ENCODE measurements at regions not wholly inside any gene's neighbourhood (a gene's known extent, or its start where the extent isn't known, plus 50 kb on each side); places are given as distances from the start of the nearest gene placed in this dataset.
A peak's percentile ranks its signal among the peaks of the same experiment; 100 is the strongest.

GRCh38 chr10:28982974-28983373 is 305.7 kb downstream of the BAMBI start:
- H3K36me3 ChIP-seq (ENCODE audit: control insufficient read depth in 4 of 4, insufficient read depth in 4 of 4, low read length in 3 of 4): no peaks in the 10 kb centered on the region
- peaks cover 0 to 8% (median 6%) of the 10 kb centered on the region in 4 experiments for H3K4me1 ChIP-seq (ENCODE audit: control extremely low read depth in 1 of 4, control insufficient read depth in 4 of 4, insufficient read depth in 4 of 4, low read length in 3 of 4)
- ChIA-PET CTCF (interaction anchor here (2.2 kb wide), 1 partner anchor 8 kb away, joined by 5 read pairs; no protein-coding TSS in a partner anchor), POLR2A (interaction anchor here (0.6 kb wide), 1 partner anchor 10 kb away, joined by 3 read pairs; no protein-coding TSS in a partner anchor)
- H3K4me3 ChIP-seq (ENCODE audit: control insufficient read depth in 1 of 7, extremely low read depth in 1 of 7, insufficient read depth in 4 of 7, low read depth in 2 of 7, low read length in 6 of 7): no peak overlapping the region
- H3K27me3 ChIP-seq (replicated peaks in 2 of 5; ENCODE audit: control insufficient read depth in 4 of 5, insufficient read depth in 5 of 5, low read length in 4 of 5): peaks cover 0 to 2% (median 0%) of the 10 kb centered on the region in 5 experiments
- no peak overlapping the region for H3K27ac ChIP-seq (ENCODE audit: insufficient read depth in 1 of 2, low read depth in 1 of 2, low read length in 2 of 2, poor library complexity in 1 of 2, severe bottlenecking in 2 of 2)
- 99% methylated on average over 6 of the region's 6 CpGs for WGBS (ENCODE audit: insufficient coverage)
- no peak for DNase-seq
- no peaks in the 10 kb centered on the region for H3K9me3 ChIP-seq (ENCODE audit: control extremely low read depth in 1 of 5, control insufficient read depth in 4 of 5, insufficient read depth in 2 of 5, low read depth in 1 of 5, low read length in 4 of 5)

- H3K4me1 ChIP-seq (ENCODE audit: control extremely low read depth in 1 of 4, control insufficient read depth in 4 of 4, insufficient read depth in 4 of 4, low read length in 3 of 4): peaks cover 0 to 8% (median 6%) of the 10 kb centered on the region in 4 experiments
- peaks cover 0 to 2% (median 0%) of the 10 kb centered on the region in 5 experiments for H3K27me3 ChIP-seq (replicated peaks in 2 of 5; ENCODE audit: control insufficient read depth in 4 of 5, insufficient read depth in 5 of 5, low read length in 4 of 5)
- H3K36me3 ChIP-seq (ENCODE audit: control insufficient read depth in 4 of 4, insufficient read depth in 4 of 4, low read length in 3 of 4): no peaks in the 10 kb centered on the region
- CTCF ChIA-PET: no interaction called here
- no peak for DNase-seq
- POLR2A ChIA-PET: no interaction called here
- H3K9me3 ChIP-seq (ENCODE audit: control extremely low read depth in 1 of 5, control insufficient read depth in 4 of 5, insufficient read depth in 2 of 5, low read depth in 1 of 5, low read length in 4 of 5): no peaks in the 10 kb centered on the region
- 80% methylated on average over 1 of the region's 3 CpGs for WGBS (ENCODE audit: insufficient coverage)
- no peak overlapping the region for H3K4me3 ChIP-seq (ENCODE audit: control insufficient read depth in 1 of 7, extremely low read depth in 1 of 7, insufficient read depth in 4 of 7, low read depth in 2 of 7, low read length in 6 of 7)
- no peak overlapping the region for H3K27ac ChIP-seq (ENCODE audit: insufficient read depth in 1 of 2, low read depth in 1 of 2, low read length in 2 of 2, poor library complexity in 1 of 2, severe bottlenecking in 2 of 2)
Observed at GRCh38 chr10:28983799-28984198, 305.1 kb upstream of the LYZL1 start.

GRCh38 chr10:28984431-28984830 is 304.4 kb upstream of the LYZL1 start:
- ChIA-PET POLR2A (no interaction called here), CTCF (no interaction called here)
- Histone ChIP-seq H3K27me3 (replicated peaks in 2 of 5; ENCODE audit: control insufficient read depth in 4 of 5, insufficient read depth in 5 of 5, low read length in 4 of 5) (peaks cover 0 to 2% (median 0%) of the 10 kb centered on the region in 5 experiments), H3K36me3 (ENCODE audit: control insufficient read depth in 4 of 4, insufficient read depth in 4 of 4, low read length in 3 of 4) (no peaks in the 10 kb centered on the region), H3K27ac (ENCODE audit: insufficient read depth in 1 of 2, low read depth in 1 of 2, low read length in 2 of 2, poor library complexity in 1 of 2, severe bottlenecking in 2 of 2) (no peak overlapping the region), H3K9me3 (ENCODE audit: control extremely low read depth in 1 of 5, control insufficient read depth in 4 of 5, insufficient read depth in 2 of 5, low read depth in 1 of 5, low read length in 4 of 5) (no peaks in the 10 kb centered on the region), H3K4me3 (ENCODE audit: control insufficient read depth in 1 of 7, extremely low read depth in 1 of 7, insufficient read depth in 4 of 7, low read depth in 2 of 7, low read length in 6 of 7) (peak overlapping the region in 1 of 7 experiments; percentile 4), H3K4me1 (ENCODE audit: control extremely low read depth in 1 of 4, control insufficient read depth in 4 of 4, insufficient read depth in 4 of 4, low read length in 3 of 4) (peaks cover 0 to 8% (median 6%) of the 10 kb centered on the region in 4 experiments)
- DNase-seq: peak; percentile 62 to 90 (median 84)
- WGBS (ENCODE audit: insufficient coverage): 0% methylated on average over 3 of the region's 6 CpGs

GRCh38 chr10:28985137-28985885 is 303.6 kb upstream of the LYZL1 start:
- no peak for DNase-seq
- ChIA-PET POLR2A (no interaction called here), CTCF (interaction anchor here (0.5 to 2.0 kb wide), 4 partner anchors 11 to 321 kb away, joined by 3 to 6 read pairs (median 5); no protein-coding TSS in a partner anchor)
- Histone ChIP-seq H3K36me3 (ENCODE audit: control insufficient read depth in 4 of 4, insufficient read depth in 4 of 4, low read length in 3 of 4) (no peaks in the 10 kb centered on the region), H3K27me3 (replicated peaks in 2 of 5; ENCODE audit: control insufficient read depth in 4 of 5, insufficient read depth in 5 of 5, low read length in 4 of 5) (peaks cover 0 to 2% (median 0%) of the 10 kb centered on the region in 5 experiments), H3K27ac (ENCODE audit: insufficient read depth in 1 of 2, low read depth in 1 of 2, low read length in 2 of 2, poor library complexity in 1 of 2, severe bottlenecking in 2 of 2) (no peak overlapping the region), H3K4me1 (ENCODE audit: control extremely low read depth in 1 of 4, control insufficient read depth in 4 of 4, insufficient read depth in 4 of 4, low read length in 3 of 4) (peaks cover 0 to 8% (median 6%) of the 10 kb centered on the region in 4 experiments), H3K9me3 (ENCODE audit: control extremely low read depth in 1 of 5, control insufficient read depth in 4 of 5, insufficient read depth in 2 of 5, low read depth in 1 of 5, low read length in 4 of 5) (no peaks in the 10 kb centered on the region), H3K4me3 (ENCODE audit: control insufficient read depth in 1 of 7, extremely low read depth in 1 of 7, insufficient read depth in 4 of 7, low read depth in 2 of 7, low read length in 6 of 7) (no peak overlapping the region)
- WGBS (ENCODE audit: insufficient coverage): 97% methylated on average over 7 of the region's 8 CpGs

GRCh38 chr10:28986117-28986792 is 302.6 kb upstream of the LYZL1 start:
- POLR2A ChIA-PET: interaction anchor here (0.6 kb wide), 1 partner anchor 505 kb away, joined by 3 read pairs; no protein-coding TSS in a partner anchor

GRCh38 chr10:28986856-28987255 is 302.0 kb upstream of the LYZL1 start:
- H3K27ac ChIP-seq (ENCODE audit: insufficient read depth in 1 of 2, low read depth in 1 of 2, low read length in 2 of 2, poor library complexity in 1 of 2, severe bottlenecking in 2 of 2): no peak overlapping the region
- ChIA-PET CTCF (interaction anchor here (1.4 to 2.0 kb wide), 3 partner anchors 9 to 323 kb away, joined by 3 to 6 read pairs (median 6); no protein-coding TSS in a partner anchor), POLR2A (no interaction called here)
- no peaks in the 10 kb centered on the region for H3K9me3 ChIP-seq (ENCODE audit: control extremely low read depth in 1 of 5, control insufficient read depth in 4 of 5, insufficient read depth in 2 of 5, low read depth in 1 of 5, low read length in 4 of 5)
- H3K4me1 ChIP-seq (ENCODE audit: control extremely low read depth in 1 of 4, control insufficient read depth in 4 of 4, insufficient read depth in 4 of 4, low read length in 3 of 4): peaks cover 0 to 8% (median 6%) of the 10 kb centered on the region in 4 experiments
- H3K36me3 ChIP-seq (ENCODE audit: control insufficient read depth in 4 of 4, insufficient read depth in 4 of 4, low read length in 3 of 4): no peaks in the 10 kb centered on the region
- 95% methylated on average over 2 of the region's 3 CpGs for WGBS (ENCODE audit: insufficient coverage)
- peaks cover 0 to 2% (median 0%) of the 10 kb centered on the region in 5 experiments for H3K27me3 ChIP-seq (replicated peaks in 2 of 5; ENCODE audit: control insufficient read depth in 4 of 5, insufficient read depth in 5 of 5, low read length in 4 of 5)
- H3K4me3 ChIP-seq (ENCODE audit: control insufficient read depth in 1 of 7, extremely low read depth in 1 of 7, insufficient read depth in 4 of 7, low read depth in 2 of 7, low read length in 6 of 7): no peak overlapping the region
- DNase-seq: no peak

More at GRCh38 chr10:28986117-28986792, 302.6 kb upstream of the LYZL1 start:
- Histone ChIP-seq H3K27ac (ENCODE audit: insufficient read depth in 1 of 2, low read depth in 1 of 2, low read length in 2 of 2, poor library complexity in 1 of 2, severe bottlenecking in 2 of 2) (no peak overlapping the region), H3K36me3 (ENCODE audit: control insufficient read depth in 4 of 4, insufficient read depth in 4 of 4, low read length in 3 of 4) (no peaks in the 10 kb centered on the region), H3K4me1 (ENCODE audit: control extremely low read depth in 1 of 4, control insufficient read depth in 4 of 4, insufficient read depth in 4 of 4, low read length in 3 of 4) (peaks cover 0 to 8% (median 6%) of the 10 kb centered on the region in 4 experiments), H3K4me3 (ENCODE audit: control insufficient read depth in 1 of 7, extremely low read depth in 1 of 7, insufficient read depth in 4 of 7, low read depth in 2 of 7, low read length in 6 of 7) (no peak overlapping the region), H3K27me3 (replicated peaks in 2 of 5; ENCODE audit: control insufficient read depth in 4 of 5, insufficient read depth in 5 of 5, low read length in 4 of 5) (peaks cover 0 to 2% (median 0%) of the 10 kb centered on the region in 5 experiments), H3K9me3 (ENCODE audit: control extremely low read depth in 1 of 5, control insufficient read depth in 4 of 5, insufficient read depth in 2 of 5, low read depth in 1 of 5, low read length in 4 of 5) (no peaks in the 10 kb centered on the region)
- CTCF ChIA-PET: interaction anchor here (0.5 to 2.0 kb wide), 4 partner anchors 10 to 322 kb away, joined by 3 to 6 read pairs (median 5); no protein-coding TSS in a partner anchor
- WGBS (ENCODE audit: insufficient coverage): 94% methylated on average over 5 of the region's 11 CpGs
- DNase-seq: no peak
